K562 (cell line): ENCODE measurements at regions not wholly inside any gene's neighbourhood (a gene's known extent, or its start where the extent isn't known, plus 50 kb on each side); places are given as distances from the start of the nearest gene placed in this dataset.

Experiments used
- ATAC-seq: fragments of 200-7000 bp; cut with Tn5 transposase; 3 replicates; pipeline ENCODE4 v1.9.1; 2020; ENCODE audit warnings: moderate library complexity
- BruUV-seq: library from RNA; stranded (reverse); fragments of 400-500 nt; replicated peaks from 2 replicates; lab custom pipeline; 2021; lab: Mats Ljungman, UMichigan
- CTCF ChIA-PET: fragments of 300-600 bp; formaldehyde crosslinking; extraction: SDS; loops from one replicate; lab custom pipeline; 2021; ENCODE audit warnings: low intra/inter-chr PET ratio; lab: Yijun Ruan, JAX
- POLR2A ChIA-PET: fragments of 300-600, 350-650 bp; sonication (Branson Sonifier 250); formaldehyde crosslinking; extraction: SDS; loops from one replicate; lab custom pipeline; 2021; ENCODE audit warnings: antibody characterized with exemption, inconsistent platforms; lab: Yijun Ruan, JAX
- DNase-seq, 4 experiments: peaks; one replicate each; pipeline versions ENCODE4 v3.0.0 to v3.0.0-alpha.2; 2011 to 2018; ENCODE audit warnings: low spot score in 3 of 4, mixed read lengths in 3 of 4; ENCODE audit errors: extremely low read depth in 1 of 4
- FAIRE-seq: peaks from 2 replicates; lab custom pipeline; 2011; peaks lifted over from hg19 to GRCh38; lab: Jason Lieb, UNC
- H2AFZ ChIP-seq: 2 replicates; pipeline ENCODE4 v1.6.0; 2011; ENCODE audit warnings: low read depth, low read length, control low read depth, inconsistent platforms
- H3K27ac ChIP-seq: fragments of 200-600 bp; 3 replicates; pipeline ENCODE4 v1.8.0; 2011; ENCODE audit warnings: low read depth, mild to moderate bottlenecking, control low read depth, inconsistent platforms, low read length, moderate library complexity, mixed read lengths; ENCODE audit errors: extremely low read depth
- H3K27me3 ChIP-seq, 2 experiments: fragments of 300-600 bp in 1 of 2; 2 replicates in 1 of 2; 3 replicates in 1 of 2; pipeline versions ENCODE4 v1.6.0 to v1.8.0; 2011; ENCODE audit warnings: inconsistent platforms in 2 of 2, low read length in 2 of 2, mild to moderate bottlenecking in 1 of 2, mixed read lengths in 1 of 2, moderate library complexity in 1 of 2; ENCODE audit not compliant: control insufficient read depth in 2 of 2, insufficient read depth in 2 of 2
- H3K36me3 ChIP-seq: fragments of 300-600 bp; 3 replicates; pipeline ENCODE4 v1.8.0; 2011; ENCODE audit warnings: mild to moderate bottlenecking, low read length, inconsistent platforms; ENCODE audit not compliant: control insufficient read depth, insufficient read depth
- H3K4me1 ChIP-seq, 2 experiments: fragments of 200-600 bp in 1 of 2; replicated peaks in 1 of 2; 2 replicates in 1 of 2; 3 replicates in 1 of 2; pipeline versions ENCODE4 v1.5.1 to v1.8.0; 2011; ENCODE audit warnings: inconsistent platforms in 2 of 2, low read length in 2 of 2, mild to moderate bottlenecking in 1 of 2, mixed read lengths in 1 of 2, moderate library complexity in 1 of 2; ENCODE audit not compliant: control insufficient read depth in 2 of 2, insufficient read depth in 2 of 2
- H3K4me2 ChIP-seq: 2 replicates; pipeline ENCODE4 v1.6.1; 2011; ENCODE audit warnings: low read length, control low read depth, inconsistent platforms, mixed read lengths; ENCODE audit not compliant: insufficient read depth
- H3K4me3 ChIP-seq: fragments of 200-600 bp; sonication (generic), shearing (Covaris generic); 2 replicates; pipeline ENCODE4 v1.5.1; 2016; ENCODE audit warnings: control low read depth, inconsistent platforms
- H3K79me2 ChIP-seq: fragments of 200-600 bp; 3 replicates; pipeline ENCODE4 v1.8.0; 2011; ENCODE audit warnings: low read length, inconsistent platforms; ENCODE audit not compliant: control insufficient read depth, insufficient read depth
- H3K9ac ChIP-seq, 2 experiments: 2 replicates each; pipeline versions ENCODE4 v1.6.0 to v1.6.1; 2011; ENCODE audit warnings: low read depth in 2 of 2, low read length in 2 of 2, control low read depth in 1 of 2, inconsistent platforms in 1 of 2, mild to moderate bottlenecking in 1 of 2, mixed read lengths in 1 of 2; ENCODE audit not compliant: insufficient read depth in 1 of 2
- H3K9me1 ChIP-seq: one replicate; pipeline ENCODE4 v1.6.0; 2011; ENCODE audit warnings: inconsistent platforms, mild to moderate bottlenecking, low read length, moderate library complexity; ENCODE audit not compliant: control insufficient read depth, insufficient read depth
- H3K9me3 ChIP-seq: replicated peaks from 2 replicates; pipeline ENCODE4 v1.5.1; 2011; ENCODE audit warnings: low read depth, low read length, inconsistent platforms; ENCODE audit not compliant: control insufficient read depth, insufficient read depth
- H4K20me1 ChIP-seq: replicated peaks from 2 replicates; pipeline ENCODE4 v1.6.1; 2011; ENCODE audit warnings: low read length, inconsistent platforms, mixed read lengths; ENCODE audit not compliant: control insufficient read depth, insufficient read depth
- DACH1 ChIP-seq: fragments of 450-650 bp; IDR thresholded peaks from 2 replicates; pipeline ENCODE4 v1.6.1; 2018; ENCODE audit not compliant: partially characterized antibody
- HMGN3 ChIP-seq: IDR thresholded peaks from 2 replicates; pipeline ENCODE4 v1.6.1; 2011; ENCODE audit warnings: borderline replicate concordance, low read depth, mild to moderate bottlenecking, mixed read lengths, low read length; ENCODE audit not compliant: insufficient read length; ENCODE audit errors: extremely low read depth
- MEF2D ChIP-seq: conservative IDR thresholded peaks from 2 replicates; pipeline ENCODE4 v1.6.1; 2016; ENCODE audit warnings: low read depth, missing genetic modification characterization, missing compliant biosample characterization
- PHF8 ChIP-seq: fragments of 200-600 bp; sonication (generic); IDR thresholded peaks from 2 replicates; pipeline ENCODE4 v1.6.1; 2012; ENCODE audit warnings: mixed run types, mild to moderate bottlenecking, inconsistent platforms, low read length, moderate library complexity, borderline replicate concordance
- ZFP36 ChIP-seq: fragments of 150-350 bp; IDR thresholded peaks from 2 replicates; pipeline ENCODE4 v1.6.1; 2018; ENCODE audit warnings: low read length, low read depth; ENCODE audit not compliant: partially characterized antibody
- WGBS: fragments of 100-300 bp; shearing (Covaris generic); methylation state at CpG from one replicate; pipeline ENCODE4 v1.1.6; 2016; ENCODE audit warnings: low coverage, mixed read lengths; ENCODE audit not compliant: insufficient coverage; ENCODE audit errors: missing lambda C conversion rate; 5-methylcytosine and 5-hydroxymethylcytosine counted together
- in situ Hi-C: fragments of 300-500 bp; cut with MboI; formaldehyde crosslinking; loops from 4 replicates; pipeline ENCODE4 v1.15.0; 2018; ENCODE audit warnings: inconsistent platforms, mixed read lengths
- intact Hi-C: fragments of 100-400 bp; cut with micrococcal nuclease; formaldehyde crosslinking; loops from 2 replicates; pipeline ENCODE4 v1.14.2; 2022
- TF ChIP-seq, protein P1 (sequence below): sonication (generic); formaldehyde crosslinking; IDR thresholded peaks from 2 replicates; pipeline ENCODE4 v1.8.1; 2023; ENCODE audit warnings: mild to moderate bottlenecking, missing genetic modification reagents
- TF ChIP-seq, protein P2 (sequence below): fragments of 200-800 bp; sonication (Bioruptor generic); IDR thresholded peaks from 2 replicates; pipeline ENCODE4 v1.6.1; 2017; ENCODE audit warnings: missing genetic modification characterization, missing compliant biosample characterization
- TF ChIP-seq, protein P3 (sequence below): sonication (generic); formaldehyde crosslinking; IDR thresholded peaks from 2 replicates; pipeline ENCODE4 v1.8.0; 2022; ENCODE audit warnings: mild to moderate bottlenecking, missing genetic modification reagents

DNA sequence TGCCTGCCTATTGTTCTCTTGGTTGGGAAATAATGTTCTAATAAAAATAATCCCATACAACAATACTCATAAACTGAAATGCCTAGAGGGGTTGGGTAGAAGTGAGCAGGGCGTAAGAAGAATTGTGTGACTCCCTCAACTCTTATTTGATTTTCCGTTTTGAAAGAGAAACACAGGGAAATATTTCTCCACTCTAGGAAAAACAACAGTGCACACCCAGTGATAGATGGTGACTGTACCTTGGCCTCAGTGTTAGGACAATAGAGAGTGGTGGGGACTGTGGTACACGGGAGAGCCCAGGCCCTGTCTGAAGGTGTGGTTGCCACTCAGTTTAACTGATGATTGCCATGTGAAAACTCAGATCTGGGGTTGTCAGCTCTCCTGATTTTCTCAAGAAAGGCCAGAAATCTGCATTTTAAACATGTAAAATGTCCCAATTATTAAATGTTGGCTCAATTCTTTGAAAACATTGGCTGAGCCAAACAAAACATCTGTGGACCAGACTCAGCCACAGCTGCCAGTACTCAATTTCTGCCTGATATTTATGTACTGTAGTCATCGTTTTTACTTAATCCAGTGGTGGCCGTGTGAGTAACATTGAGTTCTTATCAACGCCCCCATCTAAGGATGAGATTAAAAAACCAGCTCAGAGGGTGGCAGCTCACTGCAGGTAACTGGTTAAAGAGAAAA lies 103.8 kb upstream of the ZNF618 start:
- no peaks in the 10 kb centered on the region for H3K4me1 ChIP-seq
- H3K79me2 ChIP-seq, result no peaks in the 10 kb centered on the region
- H3K9me3 ChIP-seq, result no peaks in the 10 kb centered on the region
- H3K9me1 ChIP-seq, result no peaks in the 10 kb centered on the region
- H3K4me3 ChIP-seq, result no peak overlapping the region
- CTCF ChIA-PET, result no interaction called here
- DNase-seq (no peak), ATAC-seq (no peak), FAIRE-seq (no peak)
- POLR2A ChIA-PET, result no interaction called here
- H3K9ac ChIP-seq, result no peak overlapping the region
- 0 out of 5 replicates have a peak, but pooled peaks cover 0 to 4% of the 10 kb centered on the region in 2 experiments for H3K27me3 ChIP-seq
- H3K4me2 ChIP-seq, result no peak overlapping the region
- 0% methylated on average over 6 of the region's 6 CpGs for WGBS
- TF ChIP-seq HMGN3 (no peak), PHF8 (no peak), ZFP36 (no peak), MEF2D (tag) (no peak), DACH1 (no peak)
- TF ChIP-seq, protein P1, sequence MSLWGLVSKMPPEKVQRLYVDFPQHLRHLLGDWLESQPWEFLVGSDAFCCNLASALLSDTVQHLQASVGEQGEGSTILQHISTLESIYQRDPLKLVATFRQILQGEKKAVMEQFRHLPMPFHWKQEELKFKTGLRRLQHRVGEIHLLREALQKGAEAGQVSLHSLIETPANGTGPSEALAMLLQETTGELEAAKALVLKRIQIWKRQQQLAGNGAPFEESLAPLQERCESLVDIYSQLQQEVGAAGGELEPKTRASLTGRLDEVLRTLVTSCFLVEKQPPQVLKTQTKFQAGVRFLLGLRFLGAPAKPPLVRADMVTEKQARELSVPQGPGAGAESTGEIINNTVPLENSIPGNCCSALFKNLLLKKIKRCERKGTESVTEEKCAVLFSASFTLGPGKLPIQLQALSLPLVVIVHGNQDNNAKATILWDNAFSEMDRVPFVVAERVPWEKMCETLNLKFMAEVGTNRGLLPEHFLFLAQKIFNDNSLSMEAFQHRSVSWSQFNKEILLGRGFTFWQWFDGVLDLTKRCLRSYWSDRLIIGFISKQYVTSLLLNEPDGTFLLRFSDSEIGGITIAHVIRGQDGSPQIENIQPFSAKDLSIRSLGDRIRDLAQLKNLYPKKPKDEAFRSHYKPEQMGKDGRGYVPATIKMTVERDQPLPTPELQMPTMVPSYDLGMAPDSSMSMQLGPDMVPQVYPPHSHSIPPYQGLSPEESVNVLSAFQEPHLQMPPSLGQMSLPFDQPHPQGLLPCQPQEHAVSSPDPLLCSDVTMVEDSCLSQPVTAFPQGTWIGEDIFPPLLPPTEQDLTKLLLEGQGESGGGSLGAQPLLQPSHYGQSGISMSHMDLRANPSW (CRISPR knock-in tag), result no peak
- TF ChIP-seq, protein P2, sequence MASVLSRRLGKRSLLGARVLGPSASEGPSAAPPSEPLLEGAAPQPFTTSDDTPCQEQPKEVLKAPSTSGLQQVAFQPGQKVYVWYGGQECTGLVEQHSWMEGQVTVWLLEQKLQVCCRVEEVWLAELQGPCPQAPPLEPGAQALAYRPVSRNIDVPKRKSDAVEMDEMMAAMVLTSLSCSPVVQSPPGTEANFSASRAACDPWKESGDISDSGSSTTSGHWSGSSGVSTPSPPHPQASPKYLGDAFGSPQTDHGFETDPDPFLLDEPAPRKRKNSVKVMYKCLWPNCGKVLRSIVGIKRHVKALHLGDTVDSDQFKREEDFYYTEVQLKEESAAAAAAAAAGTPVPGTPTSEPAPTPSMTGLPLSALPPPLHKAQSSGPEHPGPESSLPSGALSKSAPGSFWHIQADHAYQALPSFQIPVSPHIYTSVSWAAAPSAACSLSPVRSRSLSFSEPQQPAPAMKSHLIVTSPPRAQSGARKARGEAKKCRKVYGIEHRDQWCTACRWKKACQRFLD (CRISPR knock-in tag), result no peak
- TF ChIP-seq, protein P3, sequence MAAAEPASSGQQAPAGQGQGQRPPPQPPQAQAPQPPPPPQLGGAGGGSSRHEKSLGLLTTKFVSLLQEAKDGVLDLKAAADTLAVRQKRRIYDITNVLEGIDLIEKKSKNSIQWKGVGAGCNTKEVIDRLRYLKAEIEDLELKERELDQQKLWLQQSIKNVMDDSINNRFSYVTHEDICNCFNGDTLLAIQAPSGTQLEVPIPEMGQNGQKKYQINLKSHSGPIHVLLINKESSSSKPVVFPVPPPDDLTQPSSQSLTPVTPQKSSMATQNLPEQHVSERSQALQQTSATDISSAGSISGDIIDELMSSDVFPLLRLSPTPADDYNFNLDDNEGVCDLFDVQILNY (CRISPR knock-in tag), result no peak
- H3K36me3 ChIP-seq, result no peaks in the 10 kb centered on the region
- intact Hi-C loops, result no loop called here
- no peaks in the 10 kb centered on the region for H4K20me1 ChIP-seq
- BruUV-seq, result no TSS peak
- in situ Hi-C loops, result no loop called here
- no peak overlapping the region for H3K27ac ChIP-seq
- H2AFZ ChIP-seq, result no peak overlapping the region
